Activated CD4-positive, alpha-beta T cell treated with anti-CD3 and anti-CD28 coated beads, Interleukin-2, amount 50 U/mL, for 48 hours (primary cell): ENCODE measurements at regions not wholly inside any gene's neighbourhood (a gene's known extent, or its start where the extent isn't known, plus 50 kb on each side); places are given as distances from the start of the nearest gene placed in this dataset.

Source experiments
- DNase-seq, 2 experiments: peaks; one replicate each; pipeline ENCODE4 v3.0.0-alpha.2; 2020

GRCh38 chr21:14869984-14870852 is 194.6 kb downstream of the NRIP1 start:
- DNase-seq: no peak

GRCh38 chr21:14866859-14867765 is 197.7 kb downstream of the NRIP1 start:
- DNase-seq: no peak

GRCh38 chr21:14864211-14865021 is 200.4 kb downstream of the NRIP1 start:
- peak; percentile 46 to 57 for DNase-seq

DNA sequence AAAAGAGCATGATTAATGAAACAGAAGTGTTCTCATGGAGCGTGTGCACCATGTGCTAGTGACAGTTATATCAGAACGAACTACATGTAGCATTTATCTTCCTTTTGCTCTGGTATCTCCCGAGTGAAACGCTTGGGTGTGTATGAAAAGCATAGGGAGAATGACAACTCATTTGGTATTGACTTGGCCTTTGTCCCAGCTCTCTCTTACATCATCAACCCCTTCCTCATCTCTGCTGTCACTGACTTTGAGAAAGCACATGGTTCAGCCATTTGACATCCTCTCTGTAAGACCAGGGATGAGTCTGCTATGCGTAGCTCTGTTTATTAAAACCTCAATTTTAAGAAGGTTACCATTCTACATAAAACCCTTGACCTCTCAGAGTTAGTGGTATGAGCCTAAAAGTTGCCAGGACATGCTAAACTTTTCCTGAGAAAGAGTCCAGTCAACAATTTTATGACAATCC is 201.0 kb downstream of the NRIP1 start:
- DNase-seq: no peak

GRCh38 chr21:14862794-14863720 is 201.7 kb downstream of the NRIP1 start:
- DNase-seq: peak; percentile 10 to 25

GRCh38 chr21:14858311-14858710 is 206.5 kb downstream of the NRIP1 start:
- DNase-seq: no peak

- no peak for DNase-seq
These were observed 207.3 kb downstream of the NRIP1 start for GRCh38 chr21:14857529-14857928.

DNA sequence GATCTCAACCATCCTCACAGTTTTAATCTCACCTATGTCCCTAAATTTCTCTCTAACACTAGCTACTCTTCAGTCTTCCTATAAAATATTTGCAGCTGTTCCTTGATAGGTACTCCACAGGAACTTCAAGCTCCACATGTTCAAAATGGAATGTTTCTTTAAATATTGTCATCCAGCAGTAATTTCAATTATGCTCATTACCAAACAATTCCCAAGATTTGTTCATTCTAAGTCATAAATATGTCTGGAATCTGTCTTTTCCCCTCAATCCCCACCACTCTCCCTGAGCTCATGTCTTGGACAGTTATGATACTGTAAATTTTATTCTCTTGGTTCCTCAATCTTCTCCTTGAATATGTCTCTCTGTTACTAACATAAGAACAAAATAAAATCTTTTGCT is 214.4 kb downstream of the NRIP1 start:
- DNase-seq: no peak

DNA sequence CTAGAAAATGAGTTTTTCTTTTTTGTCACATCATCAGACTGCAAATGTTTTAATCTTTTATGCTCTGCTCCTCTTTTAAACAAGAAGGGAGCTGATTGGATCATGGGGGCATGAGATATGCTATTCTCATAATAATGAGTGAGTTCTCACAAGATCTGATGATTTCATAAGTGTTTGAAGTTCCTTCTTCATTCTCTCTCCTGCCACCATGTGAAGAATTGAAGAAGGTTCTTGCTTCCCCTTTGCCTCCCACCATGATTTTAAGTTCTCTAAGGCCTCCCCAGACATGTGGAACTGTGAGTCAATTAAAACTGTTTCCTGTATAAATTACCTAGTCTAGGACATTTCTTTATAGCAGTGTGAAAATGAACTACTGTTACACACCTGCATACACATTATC is 218.2 kb downstream of the NRIP1 start:
- DNase-seq: no peak

DNA sequence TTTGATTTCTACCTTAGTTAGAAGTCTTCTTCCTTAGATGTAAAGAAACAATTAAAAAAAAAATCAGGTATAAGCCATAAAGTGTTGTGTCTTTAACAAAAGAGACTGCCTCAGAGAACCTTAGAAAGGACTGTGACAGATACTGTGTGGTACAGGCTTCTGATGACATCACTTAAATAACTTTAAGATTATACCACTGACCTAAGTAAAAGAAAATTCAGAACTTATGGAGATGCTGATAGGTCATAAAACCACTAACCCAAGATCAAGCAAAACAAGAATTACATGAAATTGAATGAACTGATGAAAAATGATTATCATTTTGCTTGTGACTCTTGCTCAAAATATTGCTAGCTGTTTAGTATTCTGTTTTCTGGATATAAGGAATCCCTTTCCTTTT is 220.8 kb downstream of the NRIP1 start:
- no peak for DNase-seq

DNA sequence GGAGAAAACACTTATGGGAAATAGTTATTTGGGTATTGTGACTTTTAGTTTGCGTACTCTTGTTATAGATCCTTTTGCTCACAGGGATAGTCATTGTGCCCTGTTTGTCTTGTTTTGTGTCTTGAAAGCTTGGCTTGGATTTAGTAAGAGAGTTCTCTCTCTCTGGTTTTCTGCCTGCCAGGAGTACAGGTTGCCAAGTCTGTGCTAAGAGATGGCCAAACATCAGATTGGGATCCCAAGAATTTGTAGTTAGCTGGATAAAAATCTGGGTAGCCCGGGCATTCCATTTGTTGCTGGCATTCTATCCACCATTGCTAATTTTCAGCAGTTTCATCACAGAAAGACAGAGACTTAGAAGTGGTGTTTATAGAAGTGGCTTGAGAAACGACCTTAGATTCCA is 222.2 kb downstream of the NRIP1 start:
- no peak for DNase-seq

DNA sequence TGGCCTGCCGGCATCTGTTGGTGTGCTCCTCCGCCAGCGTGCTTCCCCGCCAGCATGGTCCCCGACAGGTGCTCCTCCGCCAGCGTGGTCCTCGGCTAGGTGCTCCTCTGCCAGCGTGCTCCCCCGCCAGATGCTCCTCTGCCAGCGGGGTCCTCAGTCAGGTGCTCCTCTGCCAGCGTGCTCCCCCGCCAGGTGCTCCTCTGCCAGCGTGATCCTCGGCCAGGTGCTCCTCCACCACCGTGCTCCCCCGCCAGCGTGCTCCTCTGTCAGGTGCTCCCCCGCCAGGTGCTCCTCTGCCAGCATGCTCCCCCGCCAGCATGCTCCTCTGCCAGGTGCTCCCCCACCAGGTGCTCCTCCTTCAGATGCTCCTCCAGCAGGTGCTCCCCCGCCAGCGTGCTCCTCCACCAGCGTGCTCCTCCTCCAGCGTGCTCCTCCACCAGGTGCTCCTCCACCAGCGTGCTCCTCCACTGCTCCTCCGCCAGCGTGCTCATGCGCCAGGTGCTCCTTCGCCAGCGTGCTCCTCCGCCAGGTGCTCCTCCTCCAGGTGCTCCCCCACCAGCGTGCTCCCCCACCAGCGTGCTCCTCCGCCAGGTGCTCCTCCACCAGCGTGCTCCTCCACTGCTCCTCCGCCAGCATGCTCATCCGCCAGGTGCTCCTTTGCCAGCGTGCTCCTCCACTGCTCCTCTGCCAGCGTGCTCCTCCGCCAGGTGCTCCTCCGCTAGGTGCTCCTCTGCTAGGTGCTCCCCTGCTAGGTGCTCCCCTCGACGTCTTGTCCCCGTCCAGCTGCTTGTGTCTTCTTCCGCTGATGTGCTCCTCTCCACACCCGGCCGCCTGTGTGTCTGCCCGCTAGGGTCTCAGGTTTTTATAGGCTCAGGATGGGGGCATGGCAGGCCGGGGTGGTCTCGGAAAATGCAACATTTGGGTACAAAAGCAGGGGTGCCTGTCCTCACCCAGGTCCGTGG is 223.0 kb downstream of the NRIP1 start:
- DNase-seq: no peak

- no peak for DNase-seq
These were observed 226.4 kb downstream of the NRIP1 start for GRCh38 chr21:14838400-14838799.

- no peak for DNase-seq
These were observed 227.8 kb downstream of the NRIP1 start for GRCh38 chr21:14836950-14837349.

DNA sequence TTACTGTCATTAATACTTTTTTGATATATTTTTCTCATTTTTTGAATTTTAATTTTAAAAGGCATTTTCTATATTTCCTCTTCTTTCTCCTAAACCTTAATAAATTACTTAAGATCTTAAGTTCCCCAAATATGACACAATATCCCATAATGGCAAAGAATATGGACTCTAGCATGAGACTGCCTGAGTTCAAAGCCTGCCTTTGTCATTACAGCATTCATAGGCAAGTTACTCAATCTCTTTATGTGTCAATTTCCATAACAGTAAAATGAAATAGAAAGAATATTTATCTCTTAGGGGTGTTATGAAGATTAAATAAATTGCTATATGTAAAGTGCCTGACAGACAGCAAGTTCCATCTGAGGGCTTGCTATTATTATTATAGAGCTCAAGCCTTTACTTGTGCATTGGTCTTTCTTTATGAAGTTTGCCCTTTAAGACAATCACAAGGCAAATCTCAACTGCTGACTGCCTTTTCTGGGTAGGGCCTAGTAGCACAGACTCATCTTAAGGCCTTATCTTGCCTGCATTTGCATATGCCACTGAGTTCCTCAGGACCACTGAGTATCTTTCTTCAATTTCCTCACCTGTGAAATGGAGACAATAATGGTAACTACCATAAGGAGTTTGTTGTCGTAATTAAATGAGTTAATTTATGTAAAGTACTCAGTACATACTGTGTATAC is 231.0 kb downstream of the NRIP1 start:
- DNase-seq: no peak

GRCh38 chr21:14833241-14833640 is 231.6 kb downstream of the NRIP1 start:
- DNase-seq: no peak

GRCh38 chr21:14830307-14830706 is 234.5 kb downstream of the NRIP1 start:
- DNase-seq: no peak

- DNase-seq: no peak
These were observed 235.1 kb downstream of the NRIP1 start for GRCh38 chr21:14829685-14830084.

DNA sequence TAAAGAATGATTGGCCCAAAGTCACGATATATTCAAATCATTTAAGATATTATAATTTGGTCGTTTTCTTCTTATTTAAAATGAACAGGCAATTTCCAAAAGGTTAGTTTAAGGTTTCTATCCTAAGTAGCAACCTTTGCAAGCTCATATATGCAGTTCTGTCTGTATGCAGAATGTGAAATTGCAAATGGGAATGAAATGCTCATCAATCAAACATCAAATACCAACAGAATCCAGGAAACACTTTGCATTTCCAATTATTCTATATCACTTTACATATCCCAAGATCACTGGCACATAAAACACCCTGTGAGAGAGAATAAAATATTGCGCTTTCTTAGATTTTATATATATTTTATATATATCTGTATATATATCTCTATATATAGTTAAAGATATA is 237.3 kb downstream of the NRIP1 start:
- DNase-seq: no peak

DNA sequence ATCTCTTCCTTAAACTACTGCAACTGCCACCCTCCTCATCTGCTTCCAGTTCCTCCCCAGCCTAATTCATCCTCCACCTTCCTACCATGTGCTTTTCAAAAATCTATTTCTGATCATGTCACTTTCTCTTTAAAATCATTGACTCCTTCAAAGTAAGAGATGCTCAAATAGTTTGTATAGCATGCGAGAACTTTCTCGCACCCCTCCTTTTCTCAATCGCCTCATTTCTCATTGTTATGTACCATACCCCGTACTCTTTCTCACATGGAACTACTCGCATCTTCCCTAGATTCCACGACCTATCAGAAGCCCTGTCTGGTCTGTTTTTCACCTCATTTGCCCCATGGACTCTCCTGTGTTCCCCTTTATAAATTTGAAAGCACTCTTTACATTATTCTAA is 238.2 kb downstream of the NRIP1 start:
- DNase-seq: no peak
